Neural cell (in vitro differentiated cells): ENCODE measurements at regions not wholly inside any gene's neighbourhood (a gene's known extent, or its start where the extent isn't known, plus 50 kb on each side); places are given as distances from the start of the nearest gene placed in this dataset.

Experiments used
- H2AFZ ChIP-seq: fragments of 200-600, 300-800 bp; sonication (generic), shearing (Covaris generic); 2 replicates; pipeline ENCODE4 v1.6.0; 2014; ENCODE audit warnings: low read depth, mild to moderate bottlenecking, antibody characterized with exemption, low read length, moderate library complexity
- H3F3A ChIP-seq: fragments of 200-600 bp; shearing (Covaris generic); 2 replicates; pipeline ENCODE4 v1.6.1; 2016; ENCODE audit warnings: mild to moderate bottlenecking, moderate library complexity, mixed read lengths, antibody characterized with exemption, low read length; ENCODE audit not compliant: insufficient read depth, poor library complexity, severe bottlenecking
- H3K27ac ChIP-seq: fragments of 200-600, 300-800 bp; sonication (generic), shearing (Covaris generic); 2 replicates; pipeline ENCODE4 v1.5.1; 2014; ENCODE audit warnings: mild to moderate bottlenecking, low read length, moderate library complexity
- H3K27me3 ChIP-seq: fragments of 300-800, 200-600 bp; sonication (generic), shearing (Covaris generic); 2 replicates; pipeline ENCODE4 v1.6.0; 2014; ENCODE audit warnings: mild to moderate bottlenecking, low read depth, low read length, moderate library complexity; ENCODE audit not compliant: insufficient read depth
- H3K36me3 ChIP-seq: fragments of 300-800, 200-600 bp; sonication (generic), shearing (Covaris generic); 2 replicates; pipeline ENCODE4 v1.5.1; 2014; ENCODE audit warnings: mild to moderate bottlenecking, antibody characterized with exemption, low read length, moderate library complexity; ENCODE audit not compliant: insufficient read depth
- H3K4me2 ChIP-seq: fragments of 300-800, 200-600 bp; sonication (generic), shearing (Covaris generic); 2 replicates; pipeline ENCODE4 v1.6.0; 2014; ENCODE audit warnings: mild to moderate bottlenecking, low read length
- H3K4me3 ChIP-seq: fragments of 300-800, 200-600 bp; sonication (generic), shearing (Covaris generic); 2 replicates; pipeline ENCODE4 v1.5.1; 2014; ENCODE audit warnings: mild to moderate bottlenecking, low read length, moderate library complexity
- H3K79me2 ChIP-seq: fragments of 200-600 bp; shearing (Covaris generic); replicated peaks from 2 replicates; pipeline ENCODE4 v1.6.0; 2014; ENCODE audit warnings: mild to moderate bottlenecking, low read length, moderate library complexity; ENCODE audit not compliant: insufficient read depth
- H3K9ac ChIP-seq: fragments of 300-800, 200-600 bp; sonication (generic), shearing (Covaris generic); 2 replicates; pipeline ENCODE4 v1.6.1; 2016; ENCODE audit warnings: mild to moderate bottlenecking, low read length, mixed read lengths
- H3K9me2 ChIP-seq: fragments of 200-600 bp; shearing (Covaris generic); 2 replicates; pipeline ENCODE4 v1.6.1; 2016; ENCODE audit warnings: mild to moderate bottlenecking, low read length, mixed read lengths; ENCODE audit not compliant: insufficient read depth
- H3K9me3 ChIP-seq: fragments of 200-600, 300-800 bp; sonication (generic), shearing (Covaris generic); 2 replicates; pipeline ENCODE4 v1.6.1; 2016; ENCODE audit warnings: mild to moderate bottlenecking, mixed run types, low read length, moderate library complexity, mixed read lengths
- H4K20me1 ChIP-seq: fragments of 200-600 bp; shearing (Covaris generic); 2 replicates; pipeline ENCODE4 v1.6.1; 2016; ENCODE audit warnings: mild to moderate bottlenecking, mixed run types; ENCODE audit not compliant: insufficient read depth
- CTCF ChIP-seq: fragments of 450-650 bp; IDR thresholded peaks from 2 replicates; pipeline ENCODE4 v1.5.1; 2014; ENCODE audit warnings: antibody characterized with exemption, mild to moderate bottlenecking, moderate library complexity; ENCODE audit not compliant: poor library complexity, severe bottlenecking
- EP300 ChIP-seq: fragments of 450-650 bp; conservative IDR thresholded peaks from 2 replicates; pipeline ENCODE4 v1.6.1; 2014; ENCODE audit warnings: antibody characterized with exemption, mild to moderate bottlenecking, moderate library complexity; ENCODE audit not compliant: poor library complexity, severe bottlenecking
- EZH2 ChIP-seq: fragments of 200-600, 300-800 bp; shearing (Covaris generic), sonication (generic); IDR thresholded peaks from 2 replicates; pipeline ENCODE4 v1.6.1; 2014; ENCODE audit warnings: antibody characterized with exemption, low read length, borderline replicate concordance, mild to moderate bottlenecking; ENCODE audit not compliant: insufficient read depth, poor library complexity, severe bottlenecking
- MXI1 ChIP-seq: fragments of 450-650 bp; conservative IDR thresholded peaks from 2 replicates; pipeline ENCODE4 v1.6.1; 2014; ENCODE audit warnings: antibody characterized with exemption, mild to moderate bottlenecking; ENCODE audit not compliant: poor library complexity, severe bottlenecking
- POLR2AphosphoS5 ChIP-seq: IDR thresholded peaks from 2 replicates; pipeline ENCODE4 v1.6.1; 2012
- RAD21 ChIP-seq: fragments of 450-650 bp; conservative IDR thresholded peaks from 2 replicates; pipeline ENCODE4 v1.6.1; 2014; ENCODE audit warnings: antibody characterized with exemption, mild to moderate bottlenecking, moderate library complexity
- REST ChIP-seq: IDR thresholded peaks from 2 replicates; pipeline ENCODE4 v1.6.1; 2012; ENCODE audit warnings: borderline replicate concordance
- SMC3 ChIP-seq: fragments of 450-650 bp; conservative IDR thresholded peaks from 2 replicates; pipeline ENCODE4 v1.6.1; 2014; ENCODE audit warnings: antibody characterized with exemption, mild to moderate bottlenecking, moderate library complexity; ENCODE audit not compliant: poor library complexity
- TAF1 ChIP-seq: IDR thresholded peaks from 2 replicates; pipeline ENCODE4 v1.6.1; 2012; ENCODE audit warnings: low read depth

- Histone ChIP-seq H4K20me1 (no peaks in the 10 kb centered on the region), H3K27ac (no peak overlapping the region), H3K9me2 (no peaks in the 10 kb centered on the region), H3K27me3 (no peaks in the 10 kb centered on the region), H3F3A (no peaks in the 10 kb centered on the region), H3K9me3 (no peaks in the 10 kb centered on the region), H3K9ac (no peak overlapping the region), H3K4me2 (no peak overlapping the region), H3K36me3 (no peaks in the 10 kb centered on the region), H3K79me2 (no peaks in the 10 kb centered on the region), H2AFZ (no peak overlapping the region), H3K4me3 (no peak overlapping the region)
- no peak for TF ChIP-seq TAF1
- TF ChIP-seq REST: no peak
- TF ChIP-seq CTCF: no peak
- no peak for TF ChIP-seq RAD21
- no peak for TF ChIP-seq SMC3
- no peak for TF ChIP-seq POLR2AphosphoS5
- no peak for TF ChIP-seq EZH2
- no peak for TF ChIP-seq EP300
- TF ChIP-seq MXI1: no peak
Observed at GRCh38 chr6:86820750-86821149, 116.6 kb upstream of the HTR1E start.

GRCh38 chr6:86793649-86794048 is 143.7 kb upstream of the HTR1E start:
- no peaks in the 10 kb centered on the region for H4K20me1 ChIP-seq
- no peak overlapping the region for H3K9ac ChIP-seq
- no peak overlapping the region for H2AFZ ChIP-seq
- H3K4me3 ChIP-seq: no peak overlapping the region
- H3K27me3 ChIP-seq: no peaks in the 10 kb centered on the region
- H3K27ac ChIP-seq: no peak overlapping the region
- H3K4me2 ChIP-seq: no peak overlapping the region
- H3K36me3 ChIP-seq: no peaks in the 10 kb centered on the region
- TF ChIP-seq REST (no peak), CTCF (no peak), MXI1 (no peak), TAF1 (no peak), POLR2AphosphoS5 (no peak), RAD21 (no peak), EP300 (no peak), EZH2 (no peak), SMC3 (no peak)
- H3K79me2 ChIP-seq: no peaks in the 10 kb centered on the region
- H3K9me2 ChIP-seq: no peaks in the 10 kb centered on the region
- H3K9me3 ChIP-seq: no peaks in the 10 kb centered on the region
- H3F3A ChIP-seq: no peaks in the 10 kb centered on the region
